SK-N-SH (cell line): ENCODE measurements at regions not wholly inside any gene's neighbourhood (a gene's known extent, or its start where the extent isn't known, plus 50 kb on each side); places are given as distances from the start of the nearest gene placed in this dataset.
"Not testable (repeated sequence)": the region's sequence is repeated elsewhere in the genome, so short reads cannot be mapped to it uniquely, and the experiment has no call there.

Experiments used
- FOXM1 ChIP-seq: IDR thresholded peaks from 2 replicates; pipeline ENCODE4 v1.4.0; 2012; ENCODE audit warnings: low read depth, mild to moderate bottlenecking
- GABPA ChIP-seq: IDR thresholded peaks from 2 replicates; pipeline ENCODE4 v1.4.0; 2012; ENCODE audit warnings: low read depth, mild to moderate bottlenecking
- MXI1 ChIP-seq: IDR thresholded peaks from 2 replicates; pipeline ENCODE4 v1.6.1; 2012; ENCODE audit warnings: mild to moderate bottlenecking, low read depth, low read length, improper control_type of control experiment
- NRF1 ChIP-seq: IDR thresholded peaks from 2 replicates; pipeline ENCODE4 v1.6.1; 2012; ENCODE audit warnings: low read depth, mild to moderate bottlenecking, low read length
- POLR2AphosphoS5 ChIP-seq: IDR thresholded peaks from 2 replicates; pipeline ENCODE4 v1.6.1; 2012; ENCODE audit warnings: low read depth, low read length
- TAF1 ChIP-seq: IDR thresholded peaks from 2 replicates; pipeline ENCODE4 v1.6.1; 2012; ENCODE audit warnings: low read depth, mild to moderate bottlenecking, low read length, moderate library complexity, borderline replicate concordance
- TF ChIP-seq, protein P1 (sequence below): IDR thresholded peaks from 2 replicates; pipeline ENCODE4 v1.6.1; 2012; ENCODE audit warnings: mild to moderate bottlenecking, low read depth, low read length, moderate library complexity
- TF ChIP-seq, protein P2 (sequence below): fragments of 200-600 bp; sonication (generic); IDR thresholded peaks from 2 replicates; pipeline ENCODE4 v1.6.1; 2017; ENCODE audit warnings: antibody characterized with exemption, mild to moderate bottlenecking, moderate library complexity

DNA sequence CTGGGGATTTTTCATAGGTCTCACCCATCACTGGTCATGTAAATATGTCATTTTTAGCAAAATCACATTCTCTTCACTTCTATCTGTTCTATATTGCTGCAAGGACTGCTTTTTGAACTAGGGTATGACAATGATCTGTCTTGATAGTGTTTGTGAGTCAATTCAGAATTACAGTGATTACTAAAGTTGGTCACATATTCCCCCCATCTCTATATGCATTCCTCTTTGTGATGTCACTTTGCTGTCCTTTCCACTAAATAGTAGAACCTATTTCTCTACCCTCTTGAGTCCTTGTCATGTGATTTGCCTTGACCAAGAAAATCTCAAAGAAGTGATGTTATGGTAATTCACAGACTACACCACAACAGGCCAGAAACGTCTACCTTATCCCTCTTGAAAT, 243.9 kb downstream of the NPIPA8 start:
- TF ChIP-seq, protein P1, sequence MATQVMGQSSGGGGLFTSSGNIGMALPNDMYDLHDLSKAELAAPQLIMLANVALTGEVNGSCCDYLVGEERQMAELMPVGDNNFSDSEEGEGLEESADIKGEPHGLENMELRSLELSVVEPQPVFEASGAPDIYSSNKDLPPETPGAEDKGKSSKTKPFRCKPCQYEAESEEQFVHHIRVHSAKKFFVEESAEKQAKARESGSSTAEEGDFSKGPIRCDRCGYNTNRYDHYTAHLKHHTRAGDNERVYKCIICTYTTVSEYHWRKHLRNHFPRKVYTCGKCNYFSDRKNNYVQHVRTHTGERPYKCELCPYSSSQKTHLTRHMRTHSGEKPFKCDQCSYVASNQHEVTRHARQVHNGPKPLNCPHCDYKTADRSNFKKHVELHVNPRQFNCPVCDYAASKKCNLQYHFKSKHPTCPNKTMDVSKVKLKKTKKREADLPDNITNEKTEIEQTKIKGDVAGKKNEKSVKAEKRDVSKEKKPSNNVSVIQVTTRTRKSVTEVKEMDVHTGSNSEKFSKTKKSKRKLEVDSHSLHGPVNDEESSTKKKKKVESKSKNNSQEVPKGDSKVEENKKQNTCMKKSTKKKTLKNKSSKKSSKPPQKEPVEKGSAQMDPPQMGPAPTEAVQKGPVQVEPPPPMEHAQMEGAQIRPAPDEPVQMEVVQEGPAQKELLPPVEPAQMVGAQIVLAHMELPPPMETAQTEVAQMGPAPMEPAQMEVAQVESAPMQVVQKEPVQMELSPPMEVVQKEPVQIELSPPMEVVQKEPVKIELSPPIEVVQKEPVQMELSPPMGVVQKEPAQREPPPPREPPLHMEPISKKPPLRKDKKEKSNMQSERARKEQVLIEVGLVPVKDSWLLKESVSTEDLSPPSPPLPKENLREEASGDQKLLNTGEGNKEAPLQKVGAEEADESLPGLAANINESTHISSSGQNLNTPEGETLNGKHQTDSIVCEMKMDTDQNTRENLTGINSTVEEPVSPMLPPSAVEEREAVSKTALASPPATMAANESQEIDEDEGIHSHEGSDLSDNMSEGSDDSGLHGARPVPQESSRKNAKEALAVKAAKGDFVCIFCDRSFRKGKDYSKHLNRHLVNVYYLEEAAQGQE: not testable (repeated sequence)
- not testable (repeated sequence) for TF ChIP-seq MXI1, TAF1, FOXM1, NRF1, POLR2AphosphoS5, GABPA
- TF ChIP-seq, protein P2, sequence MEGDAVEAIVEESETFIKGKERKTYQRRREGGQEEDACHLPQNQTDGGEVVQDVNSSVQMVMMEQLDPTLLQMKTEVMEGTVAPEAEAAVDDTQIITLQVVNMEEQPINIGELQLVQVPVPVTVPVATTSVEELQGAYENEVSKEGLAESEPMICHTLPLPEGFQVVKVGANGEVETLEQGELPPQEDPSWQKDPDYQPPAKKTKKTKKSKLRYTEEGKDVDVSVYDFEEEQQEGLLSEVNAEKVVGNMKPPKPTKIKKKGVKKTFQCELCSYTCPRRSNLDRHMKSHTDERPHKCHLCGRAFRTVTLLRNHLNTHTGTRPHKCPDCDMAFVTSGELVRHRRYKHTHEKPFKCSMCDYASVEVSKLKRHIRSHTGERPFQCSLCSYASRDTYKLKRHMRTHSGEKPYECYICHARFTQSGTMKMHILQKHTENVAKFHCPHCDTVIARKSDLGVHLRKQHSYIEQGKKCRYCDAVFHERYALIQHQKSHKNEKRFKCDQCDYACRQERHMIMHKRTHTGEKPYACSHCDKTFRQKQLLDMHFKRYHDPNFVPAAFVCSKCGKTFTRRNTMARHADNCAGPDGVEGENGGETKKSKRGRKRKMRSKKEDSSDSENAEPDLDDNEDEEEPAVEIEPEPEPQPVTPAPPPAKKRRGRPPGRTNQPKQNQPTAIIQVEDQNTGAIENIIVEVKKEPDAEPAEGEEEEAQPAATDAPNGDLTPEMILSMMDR: not testable (repeated sequence)
